Fibroblast of lung (primary cell): ENCODE measurements at regions not wholly inside any gene's neighbourhood (a gene's known extent, or its start where the extent isn't known, plus 50 kb on each side); places are given as distances from the start of the nearest gene placed in this dataset.
A peak's percentile ranks its signal among the peaks of the same experiment; 100 is the strongest.

Experiments used
- DNase-seq, 2 donors: peaks; one replicate each; pipeline versions ENCODE4 v3.0.0 to v3.0.0-alpha.2; 2010; ENCODE audit warnings: low read depth in 2 of 2
- H2AFZ ChIP-seq: 2 replicates; pipeline ENCODE4 v1.5.1; 2012; ENCODE audit warnings: low read length, control low read depth, inconsistent platforms
- H3K27ac ChIP-seq: 2 replicates; pipeline ENCODE4 v1.5.1; 2011; ENCODE audit warnings: low read length, control low read depth; ENCODE audit not compliant: insufficient read depth
- H3K27me3 ChIP-seq: 2 replicates; pipeline ENCODE4 v1.5.1; 2011; ENCODE audit warnings: mild to moderate bottlenecking, low read length; ENCODE audit not compliant: control insufficient read depth, insufficient read depth
- H3K36me3 ChIP-seq: 2 replicates; pipeline ENCODE4 v1.5.1; 2011; ENCODE audit warnings: low read length; ENCODE audit not compliant: control insufficient read depth, insufficient read depth
- H3K4me1 ChIP-seq: 2 replicates; pipeline ENCODE4 v1.5.1; 2011; ENCODE audit warnings: low read length; ENCODE audit not compliant: control insufficient read depth, insufficient read depth; ENCODE audit errors: extremely low read depth
- H3K4me2 ChIP-seq: 2 replicates; pipeline ENCODE4 v1.5.1; 2011; ENCODE audit warnings: low read length, control low read depth; ENCODE audit not compliant: insufficient read depth; ENCODE audit errors: extremely low read depth
- H3K4me3 ChIP-seq, 4 experiments: fragments of 200-600 bp in 1 of 4; sonication (generic) in 1 of 4; replicated peaks in 1 of 4; 2 replicates each; pipeline ENCODE4 v1.5.1; 2011 to 2016; ENCODE audit warnings: low read length in 4 of 4, low read depth in 3 of 4, mild to moderate bottlenecking in 3 of 4, control low read depth in 2 of 4, inconsistent platforms in 1 of 4, mixed read lengths in 1 of 4; ENCODE audit not compliant: insufficient read depth in 1 of 4; ENCODE audit errors: control extremely low read depth in 1 of 4
- H3K79me2 ChIP-seq: 2 replicates; pipeline ENCODE4 v1.5.1; 2012; ENCODE audit warnings: mild to moderate bottlenecking, low read length, inconsistent platforms; ENCODE audit not compliant: control insufficient read depth, insufficient read depth
- H3K9ac ChIP-seq: 2 replicates; pipeline ENCODE4 v1.5.1; 2011; ENCODE audit warnings: mild to moderate bottlenecking, low read length, control low read depth; ENCODE audit not compliant: insufficient read depth
- H3K9me3 ChIP-seq: 2 replicates; pipeline ENCODE4 v1.5.1; 2012; ENCODE audit warnings: low read depth, low read length; ENCODE audit not compliant: control insufficient read depth, insufficient read depth
- H4K20me1 ChIP-seq: 2 replicates; pipeline ENCODE4 v1.5.1; 2011; ENCODE audit warnings: low read length; ENCODE audit not compliant: control insufficient read depth, insufficient read depth; ENCODE audit errors: extremely low read depth
- CTCF ChIP-seq, 2 donors: IDR thresholded peaks in 1 of 2; conservative IDR thresholded peaks in 1 of 2; 1 replicate in 1 of 2; 2 replicates in 1 of 2; pipeline ENCODE4 v1.5.1; 2011 to 2012; ENCODE audit warnings: low read length in 2 of 2, control low read depth in 1 of 2, inconsistent platforms in 1 of 2, low read depth in 1 of 2, mild to moderate bottlenecking in 1 of 2
- EZH2 ChIP-seq: IDR thresholded peaks from 2 replicates; pipeline ENCODE4 v1.5.1; 2012; ENCODE audit warnings: low read length, control low read depth, mild to moderate bottlenecking; ENCODE audit errors: missing control alignments

GRCh38 chr16:51636920-51637769 is 486.1 kb upstream of the SALL1 start:
- Histone ChIP-seq H3K4me3 (peak overlapping the region in 1 of 4 experiments; percentile 31), H2AFZ (no peak overlapping the region), H3K79me2 (no peaks in the 10 kb centered on the region), H4K20me1 (no peaks in the 10 kb centered on the region), H3K4me1 (no peaks in the 10 kb centered on the region), H3K27ac (no peak overlapping the region), H3K36me3 (no peaks in the 10 kb centered on the region), H3K9ac (no peak overlapping the region), H3K27me3 (no peaks in the 10 kb centered on the region), H3K4me2 (no peak overlapping the region), H3K9me3 (no peaks in the 10 kb centered on the region)
- TF ChIP-seq CTCF (conservative IDR thresholded peaks at IDR 0.05 in 1 of 2, IDR thresholded peaks at IDR 0.05 in 1 of 2; ENCODE audit: low read depth in 1 of 2, low read length in 2 of 2) (no peak), EZH2 (no peak)
- no peak for DNase-seq

GRCh38 chr16:51635181-51635580 is 484.1 kb upstream of the SALL1 start:
- Histone ChIP-seq H3K9ac (no peak overlapping the region), H3K9me3 (no peaks in the 10 kb centered on the region), H3K27me3 (no peaks in the 10 kb centered on the region), H4K20me1 (no peaks in the 10 kb centered on the region), H3K4me2 (no peak overlapping the region), H3K79me2 (no peaks in the 10 kb centered on the region), H3K36me3 (no peaks in the 10 kb centered on the region), H3K27ac (no peak overlapping the region), H3K4me1 (no peaks in the 10 kb centered on the region), H2AFZ (no peak overlapping the region), H3K4me3 (no peak overlapping the region)
- no peak for DNase-seq
- TF ChIP-seq CTCF (conservative IDR thresholded peaks at IDR 0.05 in 1 of 2, IDR thresholded peaks at IDR 0.05 in 1 of 2; ENCODE audit: low read depth in 1 of 2, low read length in 2 of 2) (no peak), EZH2 (no peak)

- no peak for DNase-seq
- H3K9ac ChIP-seq, result no peak overlapping the region
- no peaks in the 10 kb centered on the region for H3K9me3 ChIP-seq
- H3K36me3 ChIP-seq, result no peaks in the 10 kb centered on the region
- H2AFZ ChIP-seq, result no peak overlapping the region
- no peaks in the 10 kb centered on the region for H3K4me1 ChIP-seq
- no peaks in the 10 kb centered on the region for H3K79me2 ChIP-seq
- TF ChIP-seq CTCF (conservative IDR thresholded peaks at IDR 0.05 in 1 of 2, IDR thresholded peaks at IDR 0.05 in 1 of 2; ENCODE audit: low read depth in 1 of 2, low read length in 2 of 2) (no peak), EZH2 (no peak)
- H3K4me2 ChIP-seq, result no peak overlapping the region
- no peak overlapping the region for H3K27ac ChIP-seq
- H3K27me3 ChIP-seq, result no peaks in the 10 kb centered on the region
- H4K20me1 ChIP-seq, result no peaks in the 10 kb centered on the region
- H3K4me3 ChIP-seq, result no peak overlapping the region
Observed at GRCh38 chr16:51630076-51630475, 479.0 kb upstream of the SALL1 start.
